Skeletal muscle tissue (tissue), 3 donors: ENCODE measurements at regions not wholly inside any gene's neighbourhood (a gene's known extent, or its start where the extent isn't known, plus 50 kb on each side); places are given as distances from the start of the nearest gene placed in this dataset.
"Not testable (repeated sequence)": the region's sequence is repeated elsewhere in the genome, so short reads cannot be mapped to it uniquely, and the experiment has no call there.

ENCODE experiments used
- H3K27ac ChIP-seq: one replicate; pipeline ENCODE4 v1.7.0; 2013; ENCODE audit warnings: mild to moderate bottlenecking, low read depth, low read length, inconsistent platforms
- H3K27me3 ChIP-seq, 3 donors: one replicate each; pipeline ENCODE4 v1.7.0; 2013; ENCODE audit warnings: low read length in 3 of 3; ENCODE audit not compliant: control insufficient read depth in 3 of 3, insufficient read depth in 3 of 3
- H3K36me3 ChIP-seq, 3 donors: one replicate each; pipeline ENCODE4 v1.7.0; 2013; ENCODE audit warnings: low read length in 3 of 3; ENCODE audit not compliant: control insufficient read depth in 3 of 3, insufficient read depth in 3 of 3
- H3K4me1 ChIP-seq, 3 donors: one replicate each; pipeline ENCODE4 v1.7.0; 2013; ENCODE audit warnings: low read length in 3 of 3, mild to moderate bottlenecking in 3 of 3; ENCODE audit not compliant: control insufficient read depth in 3 of 3, insufficient read depth in 3 of 3
- H3K4me3 ChIP-seq, 3 donors: one replicate each; pipeline ENCODE4 v1.7.0; 2013; ENCODE audit warnings: low read length in 3 of 3
- H3K9ac ChIP-seq, 3 donors: one replicate each; pipeline ENCODE4 v1.7.0; 2013; ENCODE audit warnings: low read length in 3 of 3, mild to moderate bottlenecking in 3 of 3, moderate library complexity in 2 of 3, low read depth in 1 of 3
- H3K9me3 ChIP-seq, 3 donors: one replicate each; pipeline ENCODE4 v1.7.0; 2013; ENCODE audit warnings: low read length in 3 of 3; ENCODE audit not compliant: control insufficient read depth in 3 of 3
- donor health status: Osteomylitis.

GRCh38 chr2:87500421-87500820 lies 247.5 kb upstream of the PLGLB2 start:
- not testable (repeated sequence) for H3K4me1 ChIP-seq, H3K9ac ChIP-seq, H3K27me3 ChIP-seq

DNA sequence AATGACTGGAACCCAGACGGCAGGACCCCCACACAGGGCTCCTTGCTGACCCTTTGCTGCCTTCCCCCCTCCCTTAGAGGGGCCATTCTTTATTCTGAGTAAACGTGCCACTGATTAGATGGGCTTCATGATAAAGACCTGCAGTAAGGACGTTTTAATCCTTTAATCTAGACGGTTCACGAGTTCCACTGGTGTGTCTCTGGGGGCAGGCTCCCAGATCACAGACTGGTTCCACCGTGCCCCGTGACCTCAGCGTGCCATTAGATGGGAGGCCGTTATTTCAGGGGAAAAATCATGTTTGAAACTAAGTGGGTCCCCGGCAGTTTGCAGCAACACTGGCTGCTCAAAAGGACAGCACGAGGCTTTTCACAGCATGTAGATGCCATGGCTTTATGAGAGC lies 246.9 kb upstream of the PLGLB2 start:
- not testable (repeated sequence) for H3K27ac ChIP-seq, H3K36me3 ChIP-seq

More at GRCh38 chr2:87500421-87500820, 247.5 kb upstream of the PLGLB2 start:
- H3K27ac ChIP-seq, H3K36me3 ChIP-seq, H3K9me3 ChIP-seq, H3K4me3 ChIP-seq: not testable (repeated sequence)

GRCh38 chr2:87502948-87503347 lies 244.9 kb upstream of the PLGLB2 start:
- not testable (repeated sequence) for H3K36me3 ChIP-seq, H3K4me3 ChIP-seq, H3K27me3 ChIP-seq, H3K27ac ChIP-seq, H3K4me1 ChIP-seq, H3K9ac ChIP-seq, H3K9me3 ChIP-seq

More for the DNA sequence above, 246.9 kb upstream of the PLGLB2 start:
- not testable (repeated sequence) for H3K4me1 ChIP-seq, H3K9me3 ChIP-seq, H3K27me3 ChIP-seq, H3K9ac ChIP-seq, H3K4me3 ChIP-seq

DNA sequence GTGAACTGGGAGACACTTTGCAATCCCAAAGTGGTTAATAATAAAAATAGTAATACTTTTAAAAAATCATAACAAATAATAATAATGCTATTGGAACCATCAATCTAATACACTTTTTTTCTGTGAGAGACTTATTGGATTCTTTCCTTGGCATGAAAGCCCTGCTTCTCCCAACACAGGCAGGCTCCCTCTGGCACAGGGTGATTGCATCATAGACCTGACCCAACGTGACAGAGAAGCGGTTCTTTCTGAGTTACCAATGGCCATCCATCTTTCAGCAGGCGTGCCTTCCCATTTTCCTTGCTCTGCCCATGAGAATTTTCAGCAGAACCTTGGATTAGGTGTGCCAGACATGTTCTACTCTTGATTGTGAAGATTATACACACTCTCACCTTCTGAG lies 242.6 kb upstream of the PLGLB2 start:
- H3K9me3 ChIP-seq, H3K27ac ChIP-seq, H3K4me3 ChIP-seq, H3K36me3 ChIP-seq, H3K4me1 ChIP-seq, H3K9ac ChIP-seq, H3K27me3 ChIP-seq: not testable (repeated sequence)

- H3K27me3 ChIP-seq, H3K36me3 ChIP-seq, H3K4me1 ChIP-seq, H3K9me3 ChIP-seq, H3K9ac ChIP-seq, H3K4me3 ChIP-seq, H3K27ac ChIP-seq: not testable (repeated sequence)
Measured at GRCh38 chr2:87505909-87506308, 242.0 kb upstream of the PLGLB2 start.

DNA sequence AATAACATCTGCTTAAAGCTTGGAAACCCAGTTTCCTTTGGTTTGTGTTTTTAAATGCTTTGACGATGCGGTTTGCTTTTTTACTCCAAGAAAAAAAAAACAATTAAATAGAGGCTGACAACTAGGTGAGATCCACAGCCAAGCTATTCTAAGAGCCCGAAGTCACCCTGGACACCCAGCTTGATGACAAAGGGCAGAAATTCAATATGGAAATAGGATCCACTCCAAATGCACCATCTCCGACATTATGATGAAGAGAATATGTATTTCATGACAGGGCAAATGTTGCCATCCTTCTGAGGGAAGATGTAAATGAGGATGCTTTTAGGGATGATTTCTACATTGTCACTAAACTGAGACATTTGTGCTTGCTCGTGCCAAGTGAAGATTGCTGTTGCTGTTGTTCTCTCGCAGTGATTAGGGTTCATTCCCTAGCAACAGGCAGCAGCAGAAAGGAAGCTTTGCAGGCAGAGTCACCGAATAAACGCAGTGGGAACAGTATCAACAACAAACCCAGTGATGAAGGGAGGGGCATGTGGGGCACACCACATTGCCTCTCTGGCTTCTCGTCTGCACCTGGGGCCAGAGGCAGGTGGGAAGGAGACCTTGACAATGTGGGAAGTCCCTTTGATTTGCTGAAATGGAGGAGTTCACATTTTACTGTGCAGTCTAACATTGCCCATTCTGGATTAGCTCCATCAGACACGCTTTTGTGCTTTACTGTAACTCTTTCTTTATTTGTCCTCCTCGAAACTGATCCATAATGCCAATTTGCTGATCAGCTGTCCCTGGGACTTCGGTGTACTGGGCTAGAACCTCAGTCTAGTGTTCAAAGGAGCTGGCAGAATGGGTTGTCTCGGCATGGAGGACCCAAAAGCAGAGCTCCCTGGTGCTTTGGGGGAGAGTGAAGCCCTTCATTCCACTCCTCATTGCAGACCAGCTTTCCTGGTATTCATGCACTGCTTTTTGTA lies 240.2 kb upstream of the PLGLB2 start:
- not testable (repeated sequence) for H3K9ac ChIP-seq, H3K9me3 ChIP-seq, H3K4me3 ChIP-seq, H3K4me1 ChIP-seq, H3K36me3 ChIP-seq, H3K27ac ChIP-seq, H3K27me3 ChIP-seq

GRCh38 chr2:87511195-87511778 lies 236.6 kb upstream of the PLGLB2 start:
- not testable (repeated sequence) for H3K9me3 ChIP-seq, H3K27me3 ChIP-seq, H3K36me3 ChIP-seq, H3K4me1 ChIP-seq, H3K9ac ChIP-seq, H3K27ac ChIP-seq, H3K4me3 ChIP-seq

DNA sequence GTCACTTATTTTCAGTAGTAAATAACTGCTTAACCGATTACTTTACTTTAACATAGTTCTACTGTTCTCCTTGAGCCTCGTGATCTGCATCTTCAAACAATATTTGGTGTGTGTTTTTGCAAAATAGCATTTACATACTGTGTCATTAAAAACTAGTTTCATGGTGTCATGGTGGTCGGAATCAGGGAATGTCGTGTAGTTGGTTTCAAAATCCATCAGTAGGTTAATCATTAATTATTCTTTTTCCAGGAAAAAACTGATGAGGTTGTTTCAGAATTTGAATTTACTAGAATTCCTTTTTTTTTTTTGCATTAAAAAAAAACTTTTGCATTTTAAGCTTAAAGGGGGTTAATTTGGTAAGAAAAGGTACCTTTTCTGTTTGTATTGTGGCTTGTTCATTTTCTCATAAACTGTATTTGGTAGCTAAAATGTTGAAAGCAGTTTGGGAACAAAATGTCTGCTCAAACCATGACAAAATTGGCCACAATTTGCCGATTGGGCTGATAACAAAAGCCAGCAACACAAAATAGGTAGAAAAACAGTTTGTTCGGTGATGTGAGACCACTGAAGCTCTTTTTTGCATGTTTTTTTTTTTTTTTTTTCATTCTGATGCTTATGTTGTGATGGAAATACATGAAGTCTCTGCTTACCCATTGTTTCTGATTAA lies 234.9 kb upstream of the PLGLB2 start:
- H3K27ac ChIP-seq, H3K27me3 ChIP-seq, H3K4me1 ChIP-seq, H3K9me3 ChIP-seq, H3K4me3 ChIP-seq, H3K9ac ChIP-seq, H3K36me3 ChIP-seq: not testable (repeated sequence)

DNA sequence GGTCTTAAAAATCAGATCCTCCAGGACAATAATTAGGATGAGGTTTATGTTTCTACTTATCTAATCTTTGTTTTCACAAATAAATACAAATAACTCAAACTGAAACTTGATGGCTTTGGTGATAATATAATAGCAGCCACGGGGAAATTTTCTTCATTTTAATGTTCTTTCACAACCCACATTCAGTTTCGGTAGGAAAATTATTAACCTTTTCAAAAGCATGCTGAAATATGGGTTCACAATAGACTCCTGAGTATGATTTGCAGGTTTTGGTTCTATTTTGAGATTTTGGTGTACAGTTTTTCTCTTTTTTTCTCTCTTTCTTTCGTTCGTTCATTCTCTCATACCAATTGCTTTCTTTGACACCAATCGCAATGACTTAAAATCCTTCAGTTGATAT lies 233.9 kb upstream of the PLGLB2 start:
- not testable (repeated sequence) for H3K9me3 ChIP-seq, H3K9ac ChIP-seq, H3K27me3 ChIP-seq, H3K27ac ChIP-seq, H3K4me3 ChIP-seq, H3K36me3 ChIP-seq, H3K4me1 ChIP-seq

DNA sequence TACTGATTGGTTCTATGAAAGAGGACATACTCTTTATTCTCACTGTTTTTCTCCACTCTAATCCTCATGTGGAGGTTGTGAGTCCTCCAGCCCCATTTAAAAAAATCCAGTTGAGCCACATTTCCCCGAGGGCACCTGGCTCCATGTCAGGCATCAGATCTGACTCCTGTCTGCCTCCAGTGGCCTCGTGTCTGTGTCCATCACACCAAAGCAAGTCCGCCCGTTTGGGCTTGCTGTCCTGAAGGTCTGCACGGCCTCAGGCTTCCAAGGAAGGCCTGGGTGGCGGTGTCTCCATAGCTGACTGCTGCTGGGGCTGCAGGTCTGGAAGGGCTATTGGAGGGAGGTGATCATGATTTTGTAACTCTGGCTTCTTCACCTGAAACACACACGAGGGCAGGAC lies 233.4 kb upstream of the PLGLB2 start:
- not testable (repeated sequence) for H3K4me1 ChIP-seq, H3K4me3 ChIP-seq, H3K27me3 ChIP-seq, H3K27ac ChIP-seq, H3K36me3 ChIP-seq, H3K9me3 ChIP-seq, H3K9ac ChIP-seq
